OCI-LY3 (cell line): ENCODE measurements at regions not wholly inside any gene's neighbourhood (a gene's known extent, or its start where the extent isn't known, plus 50 kb on each side); places are given as distances from the start of the nearest gene placed in this dataset.

ENCODE experiments used
- H2AFZ ChIP-seq: fragments of 200-600, 300-600 bp; shearing (Covaris generic); 2 replicates; pipeline ENCODE4 v1.6.0; 2014; ENCODE audit warnings: antibody characterized with exemption, low read depth, low read length
- H3K27ac ChIP-seq: fragments of 200-600, 300-600 bp; sonication (generic); 2 replicates; pipeline ENCODE4 v1.5.1; 2014; ENCODE audit warnings: mild to moderate bottlenecking, low read length, moderate library complexity, mixed read lengths
- H3K27me3 ChIP-seq: fragments of 200-600, 300-600 bp; sonication (generic); 2 replicates; pipeline ENCODE4 v1.6.1; 2014; ENCODE audit warnings: low read depth, low read length, mixed read lengths
- H3K36me3 ChIP-seq: fragments of 200-600, 300-600 bp; sonication (generic); replicated peaks from 2 replicates; pipeline ENCODE3; 2014; ENCODE audit warnings: low read depth, low read length, mixed read lengths
- H3K4me1 ChIP-seq: fragments of 300-600, 200-600 bp; sonication (generic); 2 replicates; pipeline ENCODE4 v1.6.1; 2014; ENCODE audit warnings: low read length, mixed read lengths
- H3K4me2 ChIP-seq: fragments of 200-600, 300-600 bp; sonication (generic); 2 replicates; pipeline ENCODE4 v1.6.1; 2014; ENCODE audit warnings: low read length, mixed read lengths
- H3K4me3 ChIP-seq: fragments of 300-600, 200-600 bp; sonication (generic); 2 replicates; pipeline ENCODE4 v1.5.1; 2014; ENCODE audit warnings: antibody characterized with exemption, mild to moderate bottlenecking, low read length, moderate library complexity
- H3K79me2 ChIP-seq: fragments of 300-600, 200-600 bp; shearing (Covaris generic); 2 replicates; pipeline ENCODE4 v1.6.1; 2014; ENCODE audit warnings: mild to moderate bottlenecking, low read length, mixed read lengths
- H3K9ac ChIP-seq: fragments of 300-600, 200-600 bp; shearing (Covaris generic); 2 replicates; pipeline ENCODE4 v1.6.0; 2014; ENCODE audit warnings: mild to moderate bottlenecking, low read length, moderate library complexity
- H3K9me3 ChIP-seq: fragments of 200-600, 300-600 bp; shearing (Covaris generic); 2 replicates; pipeline ENCODE4 v1.6.1; 2014; ENCODE audit warnings: low read length, mixed read lengths; ENCODE audit not compliant: insufficient read depth
- H4K20me1 ChIP-seq: fragments of 200-600, 300-600 bp; sonication (generic); 2 replicates; pipeline ENCODE4 v1.6.1; 2016; ENCODE audit warnings: low read length, mixed read lengths; ENCODE audit not compliant: insufficient read depth
- CTCF ChIP-seq: fragments of 200-600, 300-600 bp; sonication (generic); IDR thresholded peaks from 2 replicates; pipeline ENCODE4 v1.5.1; 2014; ENCODE audit warnings: antibody characterized with exemption, low read length, low read depth
- EZH2phosphoT487 ChIP-seq: fragments of 200-600 bp; shearing (Covaris generic); IDR thresholded peaks from 2 replicates; pipeline ENCODE4 v1.6.1; 2018; ENCODE audit warnings: antibody characterized with exemption, mixed run types, low read depth

GRCh38 chr10:10772874-10773508 lies 244.7 kb upstream of the CELF2 start:
- Histone ChIP-seq H3K27ac (no peak overlapping the region), H3K9ac (no peak overlapping the region), H3K4me1 (no peaks in the 10 kb centered on the region), H2AFZ (no peak overlapping the region), H3K4me3 (no peak overlapping the region), H3K9me3 (no peaks in the 10 kb centered on the region), H3K36me3 (no peaks in the 10 kb centered on the region), H3K4me2 (no peak overlapping the region), H3K27me3 (no peaks in the 10 kb centered on the region), H3K79me2 (no peaks in the 10 kb centered on the region), H4K20me1 (no peaks in the 10 kb centered on the region)
- TF ChIP-seq CTCF (no peak), EZH2phosphoT487 (no peak)

GRCh38 chr10:10774416-10774815 lies 243.3 kb upstream of the CELF2 start:
- Histone ChIP-seq H3K4me3 (no peak overlapping the region), H3K4me2 (no peak overlapping the region), H3K4me1 (no peaks in the 10 kb centered on the region), H3K9me3 (no peaks in the 10 kb centered on the region), H4K20me1 (no peaks in the 10 kb centered on the region), H3K27me3 (no peaks in the 10 kb centered on the region), H3K9ac (no peak overlapping the region), H3K27ac (no peak overlapping the region), H3K79me2 (no peaks in the 10 kb centered on the region), H2AFZ (no peak overlapping the region), H3K36me3 (no peaks in the 10 kb centered on the region)
- TF ChIP-seq EZH2phosphoT487 (no peak), CTCF (no peak)

- H3K79me2 ChIP-seq: no peaks in the 10 kb centered on the region
- H3K9ac ChIP-seq: no peak overlapping the region
- H4K20me1 ChIP-seq: no peaks in the 10 kb centered on the region
- TF ChIP-seq EZH2phosphoT487 (no peak), CTCF (no peak)
- H3K4me3 ChIP-seq: no peak overlapping the region
- no peak overlapping the region for H2AFZ ChIP-seq
- no peaks in the 10 kb centered on the region for H3K27me3 ChIP-seq
- H3K9me3 ChIP-seq: no peaks in the 10 kb centered on the region
- no peaks in the 10 kb centered on the region for H3K4me1 ChIP-seq
- H3K27ac ChIP-seq: no peak overlapping the region
- H3K36me3 ChIP-seq: no peaks in the 10 kb centered on the region
- H3K4me2 ChIP-seq: no peak overlapping the region
These were observed 241.3 kb upstream of the CELF2 start for GRCh38 chr10:10776363-10776762.

- no peaks in the 10 kb centered on the region for H3K79me2 ChIP-seq
- no peak overlapping the region for H2AFZ ChIP-seq
- H3K9ac ChIP-seq: no peak overlapping the region
- no peaks in the 10 kb centered on the region for H3K4me1 ChIP-seq
- no peaks in the 10 kb centered on the region for H4K20me1 ChIP-seq
- H3K4me3 ChIP-seq: no peak overlapping the region
- TF ChIP-seq CTCF: no peak
- no peak for TF ChIP-seq EZH2phosphoT487
- no peaks in the 10 kb centered on the region for H3K36me3 ChIP-seq
- H3K27me3 ChIP-seq: no peaks in the 10 kb centered on the region
- no peak overlapping the region for H3K27ac ChIP-seq
- no peak overlapping the region for H3K4me2 ChIP-seq
- H3K9me3 ChIP-seq: no peaks in the 10 kb centered on the region
These were observed 240.4 kb upstream of the CELF2 start for GRCh38 chr10:10777279-10777678.
